NCI-H526 (cell line): ENCODE measurements at regions not wholly inside any gene's neighbourhood (a gene's known extent, or its start where the extent isn't known, plus 50 kb on each side); places are given as distances from the start of the nearest gene placed in this dataset.
"Not testable (repeated sequence)": the region's sequence is repeated elsewhere in the genome, so short reads cannot be mapped to it uniquely, and the experiment has no call there.

ENCODE experiments used
- DNase-seq, 2 experiments: peaks; one replicate each; lab custom pipeline; 2025; lab: John Stamatoyannopoulos, UW

DNA sequence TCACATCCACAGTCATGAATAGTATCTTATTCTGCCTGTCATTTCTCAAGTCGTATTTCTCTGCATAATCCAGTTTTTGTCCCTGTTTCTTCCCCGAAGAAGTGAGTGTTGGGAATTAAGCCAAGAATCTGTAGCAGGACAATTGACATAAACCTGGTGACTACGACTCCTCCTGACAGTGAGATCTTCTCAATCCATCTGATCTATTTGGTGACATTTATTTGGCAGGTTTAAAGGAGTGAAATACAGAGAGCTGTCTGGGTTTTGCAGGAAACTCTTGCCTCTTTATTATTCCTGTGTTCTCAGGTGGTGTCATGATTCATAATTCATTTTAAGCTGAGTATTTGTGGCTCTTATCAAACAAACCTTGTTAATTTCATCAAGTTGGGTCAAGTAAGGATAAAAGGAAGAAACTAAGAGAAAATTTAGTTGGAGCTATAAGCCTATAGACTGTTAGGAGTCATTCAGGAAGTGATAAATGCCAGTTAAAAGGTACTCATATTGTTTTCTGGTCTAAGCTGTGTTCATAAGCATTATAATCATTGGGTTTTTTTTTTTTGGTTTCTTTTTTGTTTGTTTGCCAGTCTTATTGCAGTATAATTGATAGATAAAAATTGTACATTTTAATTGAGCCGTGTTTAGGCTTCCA lies 95.9 kb upstream of the PCSK1 start:
- DNase-seq, result no peak

DNA sequence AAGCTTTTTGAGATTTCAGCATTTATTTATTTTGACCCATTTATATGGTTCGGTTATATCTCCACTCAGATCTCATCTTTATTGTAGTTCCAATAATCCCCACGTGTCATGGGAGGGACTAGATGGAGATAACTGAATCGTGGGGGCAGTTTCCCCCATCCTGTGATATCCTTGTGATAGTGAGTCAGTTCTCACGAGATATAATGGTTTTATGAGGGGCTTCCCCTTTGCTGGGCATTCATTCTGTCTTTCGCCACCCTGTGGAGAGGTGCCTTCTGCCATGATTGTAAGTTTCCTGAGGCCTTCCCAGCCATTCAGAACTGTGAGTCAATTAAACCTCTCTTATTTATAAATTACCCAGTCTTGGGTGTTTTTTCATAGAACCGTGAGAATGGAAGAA lies 96.5 kb upstream of the PCSK1 start:
- DNase-seq, result no peak

DNA sequence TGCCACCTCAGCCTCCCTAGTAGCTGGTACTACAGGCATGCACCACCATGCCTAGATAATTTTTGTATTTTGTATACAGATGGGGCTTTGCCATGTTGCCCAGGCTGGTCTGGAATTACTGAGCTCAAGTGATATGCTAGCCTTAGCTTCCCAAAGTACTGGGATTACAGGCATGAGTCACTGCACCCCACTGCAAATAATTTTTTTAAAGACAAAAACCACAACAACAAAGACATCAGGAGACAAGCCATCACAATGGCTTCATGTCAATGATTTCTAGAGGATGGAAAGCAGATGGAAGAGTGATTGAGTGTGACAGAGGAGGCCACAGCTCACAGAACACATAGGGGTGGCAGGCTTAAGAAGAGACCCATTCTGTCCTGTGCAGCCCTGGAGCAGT lies 97.9 kb upstream of the PCSK1 start:
- no peak for DNase-seq

DNA sequence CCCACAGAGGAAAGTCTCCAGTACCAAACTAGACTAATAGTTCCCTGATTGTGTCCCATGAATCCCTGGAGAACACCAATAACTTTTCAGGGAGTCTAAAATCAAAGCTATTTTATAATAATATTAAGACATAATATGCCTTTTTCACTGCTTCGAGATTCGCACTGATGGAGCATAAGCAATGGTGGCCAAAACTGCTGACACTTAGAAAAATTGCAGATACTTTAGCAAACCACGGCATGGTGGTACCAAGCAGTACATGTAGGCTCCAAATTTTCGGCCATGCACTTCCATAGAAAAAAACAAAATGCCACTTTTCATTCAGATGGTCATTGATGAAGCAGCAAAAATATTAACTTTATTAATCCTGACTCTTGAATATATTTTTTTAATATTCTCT lies 100.3 kb upstream of the PCSK1 start:
- DNase-seq, result no peak

DNA sequence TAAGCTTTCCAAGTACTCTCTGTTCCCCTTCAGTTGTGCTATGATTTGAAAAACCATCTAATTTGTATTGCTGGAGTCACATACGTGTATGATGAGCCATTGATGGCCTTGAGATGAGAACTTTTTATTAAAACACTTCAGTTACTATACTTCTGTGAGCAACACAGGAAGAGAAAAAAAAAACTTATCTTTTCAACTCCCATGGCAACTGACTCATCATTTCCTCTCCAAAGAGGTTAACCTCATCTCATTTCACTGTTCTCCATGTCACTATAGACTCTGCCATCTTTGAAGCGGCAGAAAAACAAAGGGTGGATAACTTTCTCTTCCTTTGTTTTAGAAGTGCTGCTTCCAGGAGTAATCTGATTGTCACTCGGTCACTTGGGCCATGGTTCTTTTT lies 104.3 kb upstream of the PCSK1 start:
- no peak for DNase-seq

DNA sequence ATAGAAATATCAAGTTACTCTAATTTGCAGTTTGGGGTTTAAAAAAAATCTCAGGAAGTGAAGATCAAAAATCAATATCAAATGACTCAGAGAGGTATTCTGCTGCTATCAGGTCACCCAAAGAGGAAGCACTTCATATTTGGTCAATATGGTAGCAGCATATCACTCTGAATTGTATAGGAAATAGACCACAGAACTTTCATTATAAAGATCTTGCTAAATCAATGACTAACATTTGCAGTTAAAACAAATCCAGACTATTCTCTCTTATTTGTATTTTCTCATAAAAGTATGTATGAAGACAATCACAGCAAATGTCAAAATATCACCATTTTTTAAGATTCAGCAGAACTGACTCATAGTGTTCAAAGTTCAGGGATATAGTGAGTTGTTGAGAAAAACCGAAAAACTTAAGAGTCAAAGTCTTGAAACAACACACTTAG lies 105.8 kb upstream of the PCSK1 start:
- no peak for DNase-seq

DNA sequence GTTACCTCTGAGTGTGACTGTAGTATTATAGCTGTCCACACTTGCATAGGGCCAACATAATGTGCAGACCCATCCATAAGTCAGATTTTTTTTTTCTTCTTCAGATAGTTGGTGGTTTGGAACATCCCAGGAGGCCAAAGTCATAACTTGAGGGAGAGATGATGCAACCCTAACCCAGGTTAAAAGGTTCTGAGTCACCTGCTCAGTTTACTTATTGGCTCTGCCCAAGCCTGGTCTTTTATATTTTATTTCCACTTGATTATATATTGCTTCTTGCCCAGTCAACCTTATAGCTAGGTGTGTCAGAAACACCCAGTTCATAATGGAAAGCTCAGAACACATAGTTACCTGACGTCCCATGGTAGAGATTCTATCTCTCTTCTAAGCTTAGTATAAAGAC lies 113.1 kb upstream of the PCSK1 start:
- no peak for DNase-seq

DNA sequence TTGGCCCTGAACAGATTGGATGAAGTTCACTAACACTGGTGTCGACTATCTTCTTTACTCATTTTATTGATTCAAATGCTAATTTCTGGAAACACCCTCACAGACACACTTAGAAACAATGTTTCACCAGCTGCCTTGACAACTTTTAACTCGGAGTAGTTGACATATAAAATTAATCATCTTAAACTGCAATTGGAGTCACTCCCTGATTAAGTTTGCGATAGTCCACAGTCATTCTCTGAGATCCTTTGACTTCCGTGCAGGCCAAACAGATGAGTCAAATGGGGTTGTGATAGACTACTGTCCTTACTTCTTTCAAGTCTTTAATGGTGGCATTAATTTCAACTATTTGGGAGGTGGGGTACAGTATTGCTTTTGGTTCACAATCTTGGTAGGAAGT lies 114.4 kb upstream of the PCSK1 start:
- DNase-seq, result no peak

DNA sequence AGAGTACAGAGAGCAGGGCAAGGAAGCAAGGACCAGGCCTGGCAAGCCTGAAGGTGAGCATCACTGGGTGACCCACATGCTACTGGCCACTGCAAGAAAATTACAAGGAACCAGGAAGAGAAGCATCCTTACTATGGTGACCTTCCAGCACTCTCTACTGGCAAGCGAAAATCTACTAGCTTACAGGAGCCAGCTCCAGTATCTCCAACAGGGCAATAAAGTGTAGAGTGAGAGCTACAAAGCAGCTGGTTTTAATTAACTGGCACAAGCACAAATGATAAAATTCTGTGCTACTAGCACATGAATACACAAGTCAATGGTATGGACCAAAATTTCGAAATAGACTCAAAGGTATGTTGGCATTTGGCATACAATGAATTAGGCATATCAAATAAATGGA lies 113.3 kb upstream of the CAST start:
- DNase-seq, result no peak

DNA sequence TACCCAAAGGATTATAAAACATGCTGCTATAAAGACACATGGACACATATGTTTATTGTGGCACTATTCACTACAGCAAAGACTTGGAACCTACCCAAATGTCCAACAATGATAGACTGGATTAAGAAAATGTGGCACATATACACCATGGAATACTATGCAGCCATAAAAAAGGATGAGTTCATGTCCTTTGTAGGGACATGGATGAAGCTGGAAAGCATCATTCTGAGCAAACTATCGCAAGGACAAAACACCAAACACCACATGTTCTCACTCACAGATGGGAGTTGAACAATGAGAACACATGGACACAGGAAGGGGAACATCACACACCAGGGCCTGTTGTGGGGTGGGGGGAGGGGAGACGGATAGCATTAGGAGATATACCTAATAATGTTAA lies 101.3 kb upstream of the CAST start:
- not testable (repeated sequence) for DNase-seq

DNA sequence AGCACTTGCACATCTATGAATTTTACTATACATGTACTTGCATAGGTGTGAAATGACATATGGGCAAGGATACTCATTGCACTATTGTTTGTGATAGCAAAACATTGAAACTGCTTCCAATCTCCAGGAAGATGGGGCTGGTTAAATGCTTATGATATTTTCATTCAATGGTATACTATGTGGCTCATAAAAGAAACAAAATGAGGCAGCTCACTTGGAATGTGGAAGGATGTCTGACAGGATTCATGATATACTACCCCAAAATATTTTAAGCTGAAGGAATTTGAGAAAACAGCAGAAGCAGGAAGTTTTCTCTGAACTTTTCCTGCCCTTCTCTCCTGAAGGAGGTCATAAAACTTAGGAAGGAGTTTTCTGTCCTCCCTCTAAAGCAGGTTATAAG lies 99.6 kb upstream of the CAST start:
- no peak for DNase-seq

DNA sequence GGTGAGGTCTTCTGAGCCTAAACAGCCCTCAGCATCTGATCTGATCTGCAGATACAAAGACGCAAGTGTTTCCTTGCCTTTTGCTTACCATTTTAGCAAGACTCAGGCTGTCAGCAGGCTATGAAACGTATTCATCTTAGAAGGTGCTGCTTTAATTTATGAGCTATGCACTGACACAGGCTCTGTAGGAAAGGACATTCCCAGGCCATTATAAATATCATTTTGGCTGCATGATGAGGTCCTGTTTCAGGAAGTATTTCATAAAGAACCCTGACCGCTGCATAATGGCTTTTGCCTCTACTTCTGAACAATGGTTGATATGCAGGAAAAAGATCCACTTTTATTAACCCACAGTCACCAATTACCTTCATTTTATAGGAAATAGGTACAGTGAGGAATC lies 98.4 kb upstream of the CAST start:
- no peak for DNase-seq

DNA sequence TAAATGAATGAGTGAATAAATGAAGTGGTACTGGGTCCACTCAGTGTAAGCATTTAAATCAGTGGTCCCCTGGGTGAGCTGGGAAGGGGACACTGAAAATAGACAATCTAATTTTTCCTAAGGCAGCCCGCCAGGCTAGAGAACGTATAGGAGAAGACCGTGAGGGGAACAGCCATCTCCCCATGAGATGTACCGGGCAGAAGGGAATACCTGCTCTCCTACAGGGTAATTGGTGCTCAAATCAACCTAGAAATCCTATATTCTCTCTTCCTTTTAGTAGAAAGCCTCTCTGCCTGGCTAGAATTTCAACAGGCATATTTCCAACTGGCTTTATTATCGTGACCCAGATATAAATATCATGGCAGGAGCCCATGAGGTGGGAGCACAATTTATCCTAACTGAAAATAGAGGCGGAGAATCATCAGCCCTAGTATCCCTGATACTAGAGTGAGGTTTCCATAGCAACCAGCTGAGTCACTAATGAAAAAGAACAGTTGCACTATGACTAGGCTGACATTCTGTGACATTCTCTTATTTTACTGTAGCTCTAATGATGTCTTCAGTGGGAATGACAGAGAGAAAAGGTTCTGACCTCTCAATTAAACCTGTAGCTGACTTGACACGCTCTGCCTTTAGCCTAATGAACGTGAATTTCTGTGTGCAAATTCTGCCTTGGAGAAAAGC lies 96.5 kb upstream of the CAST start:
- no peak for DNase-seq

DNA sequence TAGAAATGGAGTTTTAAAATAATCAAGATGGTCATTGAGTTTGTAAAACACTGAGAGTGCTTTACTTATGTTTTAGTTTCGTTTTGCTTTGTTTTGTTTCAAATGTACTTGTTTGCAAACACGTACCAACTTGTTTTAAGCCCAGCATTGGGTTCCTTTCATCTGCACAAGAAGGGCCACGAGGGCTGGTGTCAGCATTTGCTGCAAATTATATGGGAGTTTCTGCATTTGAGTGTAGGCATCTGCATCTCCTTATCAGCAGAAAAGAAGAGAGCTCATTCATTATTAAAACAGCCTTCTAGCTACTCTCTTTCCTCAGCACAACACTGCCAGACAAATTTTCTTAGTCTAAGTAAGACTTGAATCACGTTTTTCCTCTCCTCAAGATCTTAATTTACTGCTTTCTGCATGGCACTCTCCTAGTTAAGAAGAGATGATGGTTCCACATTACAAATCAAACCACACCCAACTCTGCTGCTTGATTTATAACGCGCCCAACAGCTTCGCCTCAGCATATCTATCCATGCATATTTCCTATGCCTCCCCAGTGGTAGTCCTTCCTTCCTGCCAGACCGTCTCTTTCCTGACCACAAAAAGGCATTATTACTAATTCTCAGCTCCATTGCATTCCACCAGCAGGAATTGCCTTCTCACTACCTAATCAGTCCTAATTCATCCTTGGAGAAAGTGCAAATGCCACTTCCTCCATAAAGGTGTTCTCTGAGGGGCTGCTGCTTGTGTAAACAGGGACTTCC lies 95.2 kb upstream of the CAST start:
- no peak for DNase-seq

DNA sequence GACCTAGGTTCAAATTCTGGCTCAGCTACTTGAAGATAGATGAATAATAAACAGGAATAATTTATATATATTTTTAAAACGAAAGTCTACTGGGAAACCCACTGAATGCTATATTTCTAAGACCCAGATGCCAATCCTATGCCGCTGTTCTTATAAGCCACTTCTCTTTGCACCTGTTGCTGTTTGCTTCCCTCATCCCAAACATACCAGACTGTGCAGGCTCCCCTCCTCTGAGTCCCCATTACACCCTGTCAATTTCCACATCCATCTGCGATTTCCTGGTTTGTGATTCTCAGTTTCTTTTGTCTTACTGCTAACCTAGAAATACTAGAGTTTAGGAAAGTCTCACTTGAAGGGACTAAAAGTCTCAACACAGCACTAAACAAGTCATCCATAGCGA lies 92.8 kb upstream of the CAST start:
- no peak for DNase-seq

DNA sequence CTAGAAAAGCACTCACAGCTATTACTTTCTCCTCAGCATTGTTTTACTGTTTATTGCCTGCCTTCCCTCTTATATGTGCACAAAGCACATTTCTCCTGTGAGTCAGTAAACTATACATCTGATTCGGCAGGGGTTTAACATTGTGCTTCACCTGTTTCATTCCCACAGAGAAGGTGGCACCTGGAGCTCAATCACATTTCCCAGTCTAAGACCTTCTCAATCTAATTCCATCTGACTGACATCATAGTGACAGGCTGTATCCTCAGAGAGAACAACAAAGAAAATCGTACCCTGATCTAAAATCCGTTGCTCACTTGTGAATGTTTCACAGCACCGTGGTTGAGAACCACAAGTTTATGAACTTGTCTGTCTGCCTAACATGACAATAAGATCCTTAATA lies 92.4 kb upstream of the CAST start:
- no peak for DNase-seq

DNA sequence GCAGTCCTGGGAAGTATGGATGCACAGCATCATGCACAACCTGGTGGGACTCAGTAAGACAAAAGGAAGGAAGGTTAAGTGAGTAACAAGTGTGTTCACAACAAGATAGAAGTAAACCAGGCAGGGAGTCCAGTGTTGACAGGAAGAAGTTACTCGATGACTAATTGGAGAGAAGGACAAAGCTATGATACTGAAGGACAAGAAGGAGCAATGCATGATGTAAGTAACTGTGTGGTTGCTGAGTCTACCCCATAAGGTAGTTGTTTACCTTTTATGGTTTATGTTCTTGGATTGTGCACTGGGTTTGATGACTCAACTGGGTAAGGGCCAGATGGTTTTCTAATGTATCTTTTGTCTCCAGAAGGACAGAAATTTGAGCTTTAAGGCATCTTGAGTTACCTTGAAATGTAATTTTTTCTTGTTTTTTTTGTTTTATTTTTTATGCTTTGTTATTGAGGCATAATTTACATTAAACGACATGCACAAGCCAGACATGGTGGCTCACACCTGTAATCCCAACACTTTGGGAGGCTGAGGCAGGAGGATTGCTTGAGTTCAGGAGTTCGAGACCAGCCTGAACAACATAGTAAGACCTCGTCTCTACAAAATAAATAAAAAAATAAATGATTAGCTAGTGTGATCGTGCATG lies 89.2 kb upstream of the CAST start:
- DNase-seq, result no peak

DNA sequence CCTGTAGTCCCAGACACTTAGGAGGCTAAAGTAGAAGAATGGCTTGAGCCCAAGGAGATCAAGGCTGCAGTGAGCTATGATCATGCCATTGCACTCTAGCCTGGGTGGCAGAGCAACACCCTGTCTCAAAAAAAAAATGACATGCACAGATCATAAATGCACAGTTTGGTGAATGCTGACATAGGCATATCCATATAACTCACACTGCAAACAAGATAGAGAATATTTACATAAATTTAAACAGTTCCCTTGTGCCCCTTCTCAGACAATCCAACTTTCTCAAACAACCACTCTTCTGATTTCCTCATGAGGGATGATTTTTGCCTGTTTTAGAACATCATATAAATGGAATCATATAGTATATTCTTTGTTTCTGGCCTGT lies 88.7 kb upstream of the CAST start:
- no peak for DNase-seq

DNA sequence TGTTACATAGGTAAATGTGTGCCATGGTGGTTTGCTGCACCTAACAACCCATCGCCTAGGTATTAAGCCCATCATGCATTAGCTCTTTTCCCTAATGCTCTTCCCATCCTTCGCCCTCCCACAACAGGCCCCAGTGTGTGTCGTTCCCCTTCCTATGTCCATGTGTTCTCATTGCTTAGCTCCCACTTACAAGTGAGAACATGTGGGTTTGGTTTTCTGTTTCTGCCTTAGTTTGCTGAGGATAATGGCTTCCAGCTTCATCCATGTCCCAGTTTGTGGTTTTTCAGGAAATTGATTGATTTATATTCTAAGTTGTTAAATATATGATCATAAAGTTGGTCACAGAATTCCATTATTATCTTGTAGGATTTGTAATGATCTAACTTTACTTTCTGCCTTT lies 85.3 kb upstream of the CAST start:
- no peak for DNase-seq

DNA sequence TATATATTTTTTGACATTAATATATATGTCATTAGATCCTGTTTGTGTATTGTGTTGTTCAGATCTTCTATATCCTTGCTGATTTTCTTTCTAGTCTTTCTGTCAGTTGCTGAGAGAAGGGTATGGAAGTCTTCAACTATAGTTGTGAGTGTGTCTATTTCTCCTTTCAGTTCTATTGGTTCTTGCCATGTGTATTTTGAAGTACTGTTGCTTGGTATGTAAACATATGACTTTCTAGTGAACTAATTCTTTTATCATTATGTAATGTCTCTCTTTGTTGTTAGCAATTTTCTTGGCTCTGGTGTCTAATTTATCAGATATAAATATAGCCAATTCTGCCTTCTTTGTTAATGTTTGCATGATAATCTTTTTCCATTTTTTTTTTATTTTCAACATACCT lies 84.3 kb upstream of the CAST start:
- DNase-seq, result no peak

DNA sequence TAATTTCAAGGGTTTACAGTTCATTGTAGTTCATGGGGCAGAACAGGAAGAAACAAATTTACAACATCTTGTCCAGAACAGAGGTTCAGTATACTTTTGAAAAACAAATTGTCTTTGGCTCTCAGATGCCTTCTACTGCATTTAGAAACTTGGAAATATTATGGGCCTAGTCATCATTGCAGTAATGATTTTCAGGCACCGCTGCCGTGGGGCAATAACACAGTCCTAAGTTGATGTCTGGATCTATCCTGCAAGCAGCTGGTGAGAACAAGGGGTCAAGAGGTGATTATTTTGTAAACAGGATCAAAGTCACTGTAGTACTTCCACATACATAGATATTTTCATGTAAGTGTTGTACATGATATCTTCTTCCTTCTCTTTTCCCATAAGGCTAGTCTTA lies 82.5 kb upstream of the CAST start:
- no peak for DNase-seq

DNA sequence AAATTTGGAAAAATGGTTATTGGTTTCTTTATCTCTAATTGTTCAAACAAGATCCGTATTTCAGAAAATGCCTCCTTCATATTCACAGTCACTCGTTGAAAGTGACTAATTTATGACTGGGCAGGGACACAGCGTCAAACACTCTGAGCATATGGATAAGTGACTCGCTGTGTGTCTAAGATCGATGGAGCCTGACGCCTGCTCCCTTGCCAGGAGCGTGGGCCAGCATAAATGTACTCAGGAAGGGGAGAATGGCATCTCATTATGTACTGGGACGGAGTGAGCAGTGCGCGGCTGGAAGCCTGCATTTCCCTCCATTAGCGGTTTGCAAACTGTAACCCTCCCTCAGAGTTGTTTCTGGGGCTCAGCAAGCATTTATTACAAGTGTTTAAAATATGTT lies 79.8 kb upstream of the CAST start:
- peak; percentile 9 to 56 for DNase-seq

DNA sequence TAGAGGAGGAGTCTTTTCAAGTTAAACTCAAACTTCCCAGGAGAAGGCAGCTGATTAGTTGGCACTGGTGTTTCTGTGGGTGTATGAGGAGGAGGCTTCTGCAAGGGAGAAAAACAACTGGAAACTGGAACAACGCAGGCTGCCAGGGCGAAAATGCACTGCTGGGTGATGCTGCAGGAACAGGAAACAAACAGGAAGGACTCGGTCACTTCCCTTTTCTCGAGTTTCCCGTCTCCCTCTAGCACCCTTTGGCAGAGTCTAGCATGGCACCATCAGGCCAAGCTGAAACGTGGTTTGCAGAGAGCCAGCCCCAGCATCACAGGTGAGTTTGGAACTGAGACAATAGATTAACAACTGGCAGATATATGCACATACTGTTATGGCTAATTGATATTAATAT lies 77.5 kb upstream of the CAST start:
- no peak for DNase-seq
